Gastrocnemius medialis (tissue), 4 donors: ENCODE measurements at regions not wholly inside any gene's neighbourhood (a gene's known extent, or its start where the extent isn't known, plus 50 kb on each side); places are given as distances from the start of the nearest gene placed in this dataset.

Source experiments
- POLR2A ChIP-seq, 2 donors: fragments of 450-650 bp; IDR thresholded peaks; one replicate each; pipeline ENCODE4 v1.6.1; 2017; ENCODE audit warnings: antibody characterized with exemption in 2 of 2, mild to moderate bottlenecking in 2 of 2, moderate library complexity in 2 of 2
- TF ChIP-seq, protein P1 (sequence below), 5 experiments: fragments of 450-650 bp in 3 of 5; fragments of 200-600 bp in 2 of 5; sonication (generic) in 2 of 5; IDR thresholded peaks in 4 of 5; conservative IDR thresholded peaks in 1 of 5; 1 replicate in 4 of 5; 2 replicates in 1 of 5; pipeline ENCODE4 v1.5.1; 2016 to 2019; ENCODE audit warnings: antibody characterized with exemption in 5 of 5, mild to moderate bottlenecking in 3 of 5, moderate library complexity in 3 of 5

GRCh38 chr20:41704896-41705295 is 86.7 kb upstream of the CHD6 start:
- no peak for TF ChIP-seq POLR2A (IDR thresholded peaks at IDR 0.05)
- TF ChIP-seq, protein P1, sequence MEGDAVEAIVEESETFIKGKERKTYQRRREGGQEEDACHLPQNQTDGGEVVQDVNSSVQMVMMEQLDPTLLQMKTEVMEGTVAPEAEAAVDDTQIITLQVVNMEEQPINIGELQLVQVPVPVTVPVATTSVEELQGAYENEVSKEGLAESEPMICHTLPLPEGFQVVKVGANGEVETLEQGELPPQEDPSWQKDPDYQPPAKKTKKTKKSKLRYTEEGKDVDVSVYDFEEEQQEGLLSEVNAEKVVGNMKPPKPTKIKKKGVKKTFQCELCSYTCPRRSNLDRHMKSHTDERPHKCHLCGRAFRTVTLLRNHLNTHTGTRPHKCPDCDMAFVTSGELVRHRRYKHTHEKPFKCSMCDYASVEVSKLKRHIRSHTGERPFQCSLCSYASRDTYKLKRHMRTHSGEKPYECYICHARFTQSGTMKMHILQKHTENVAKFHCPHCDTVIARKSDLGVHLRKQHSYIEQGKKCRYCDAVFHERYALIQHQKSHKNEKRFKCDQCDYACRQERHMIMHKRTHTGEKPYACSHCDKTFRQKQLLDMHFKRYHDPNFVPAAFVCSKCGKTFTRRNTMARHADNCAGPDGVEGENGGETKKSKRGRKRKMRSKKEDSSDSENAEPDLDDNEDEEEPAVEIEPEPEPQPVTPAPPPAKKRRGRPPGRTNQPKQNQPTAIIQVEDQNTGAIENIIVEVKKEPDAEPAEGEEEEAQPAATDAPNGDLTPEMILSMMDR (IDR thresholded peaks at IDR 0.05 in 4 of 5, conservative IDR thresholded peaks at IDR 0.05 in 1 of 5): no peak
